NCI-H2029 (cell line): ENCODE measurements at regions not wholly inside any gene's neighbourhood (a gene's known extent, or its start where the extent isn't known, plus 50 kb on each side); places are given as distances from the start of the nearest gene placed in this dataset.

Experiments
- DNase-seq: peaks from one replicate; lab custom pipeline; 2025; lab: John Stamatoyannopoulos, UW

GRCh38 chr1:177847843-177848242, 122.0 kb downstream of the SEC16B start:
- DNase-seq, result no peak

DNA sequence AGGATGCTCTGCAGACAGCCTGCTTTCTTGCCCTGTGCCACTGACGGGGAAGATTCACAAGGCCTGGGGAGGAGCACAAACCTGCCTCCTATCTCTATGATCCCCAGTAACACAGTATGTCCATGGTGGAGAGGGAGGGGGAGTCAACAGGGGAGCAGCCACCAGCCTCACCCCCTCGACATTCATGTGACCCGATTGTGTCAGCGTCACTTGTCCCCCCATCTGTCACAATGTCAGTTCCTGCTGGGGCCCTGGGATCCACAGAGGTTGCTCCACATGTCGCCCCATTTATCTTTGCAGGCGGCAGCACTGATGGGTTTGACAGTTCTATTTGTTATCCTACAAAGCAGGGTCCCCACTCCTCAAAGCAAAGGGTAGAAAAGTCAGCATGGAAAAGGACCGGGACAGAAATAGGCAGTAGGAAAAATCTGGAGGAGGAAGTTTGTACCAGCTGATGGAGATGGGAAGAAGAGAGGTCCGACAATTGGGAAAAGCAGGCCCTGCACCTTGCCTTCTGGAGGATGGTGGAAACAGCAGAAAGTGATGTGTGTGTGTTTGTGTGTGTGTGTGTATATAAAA, 130.9 kb downstream of the SEC16B start:
- DNase-seq, result no peak

GRCh38 chr1:177833631-177834030, 136.2 kb downstream of the SEC16B start:
- DNase-seq, result no peak

- DNase-seq, result no peak
Observed at GRCh38 chr1:177830531-177831135, 139.2 kb downstream of the SEC16B start.

- DNase-seq, result no peak
Observed at GRCh38 chr1:177825276-177825901, 144.5 kb downstream of the SEC16B start.

DNA sequence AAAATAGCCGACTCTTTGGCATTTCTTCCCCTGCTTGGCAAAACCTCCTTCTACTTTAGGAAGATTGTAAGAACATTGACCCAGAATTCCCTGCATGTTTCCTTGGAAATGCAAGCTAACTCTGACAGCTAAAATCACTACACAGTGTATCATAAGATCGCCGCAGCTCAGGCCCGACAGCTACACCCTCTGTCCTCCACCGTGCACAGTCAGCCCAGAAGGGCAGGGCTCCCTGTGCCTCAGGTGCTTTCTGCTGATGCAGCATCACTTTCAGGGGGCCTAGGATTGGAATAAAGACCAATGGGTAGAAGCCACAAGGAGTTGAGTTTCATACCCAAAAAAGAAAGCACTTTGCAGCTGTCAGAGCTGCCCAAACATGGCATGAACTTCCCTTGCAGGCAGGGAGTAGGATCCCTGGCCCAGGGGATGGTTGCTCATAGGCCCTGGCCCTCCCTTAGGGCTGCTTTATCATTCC, 145.3 kb downstream of the SEC16B start:
- no peak for DNase-seq

GRCh38 chr1:177820213-177820612, 149.6 kb downstream of the SEC16B start:
- DNase-seq, result no peak

- DNase-seq, result no peak
Observed at GRCh38 chr1:177817937-177818875, 151.7 kb downstream of the SEC16B start.

GRCh38 chr1:177812650-177813049, 157.2 kb downstream of the SEC16B start:
- DNase-seq, result no peak

GRCh38 chr1:177812144-177812543, 157.7 kb downstream of the SEC16B start:
- no peak for DNase-seq

GRCh38 chr1:177811429-177811828, 158.4 kb downstream of the SEC16B start:
- DNase-seq, result no peak

- no peak for DNase-seq
Observed at GRCh38 chr1:177809819-177810218, 160.0 kb downstream of the SEC16B start.

- no peak for DNase-seq
Observed at GRCh38 chr1:177802304-177802703, 167.6 kb downstream of the SEC16B start.

DNA sequence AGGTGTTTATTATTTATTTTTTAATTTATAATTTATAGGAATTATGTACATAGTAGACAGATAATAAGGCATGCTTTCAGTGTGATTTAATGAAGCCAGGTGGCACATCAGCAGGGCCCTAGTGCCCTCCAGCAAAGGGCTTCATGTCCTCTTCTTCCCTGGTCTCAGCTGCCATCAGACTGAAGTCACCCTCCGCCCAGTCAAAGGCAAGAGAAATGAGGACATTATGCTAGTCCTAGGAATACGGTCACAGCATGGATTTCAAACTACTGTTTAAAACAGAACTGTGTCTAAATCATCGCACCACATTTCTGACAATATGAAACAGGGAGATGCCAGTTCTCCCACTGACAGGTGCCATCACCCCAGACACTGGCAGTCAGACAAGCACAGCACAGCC, 168.1 kb downstream of the SEC16B start:
- DNase-seq, result no peak

DNA sequence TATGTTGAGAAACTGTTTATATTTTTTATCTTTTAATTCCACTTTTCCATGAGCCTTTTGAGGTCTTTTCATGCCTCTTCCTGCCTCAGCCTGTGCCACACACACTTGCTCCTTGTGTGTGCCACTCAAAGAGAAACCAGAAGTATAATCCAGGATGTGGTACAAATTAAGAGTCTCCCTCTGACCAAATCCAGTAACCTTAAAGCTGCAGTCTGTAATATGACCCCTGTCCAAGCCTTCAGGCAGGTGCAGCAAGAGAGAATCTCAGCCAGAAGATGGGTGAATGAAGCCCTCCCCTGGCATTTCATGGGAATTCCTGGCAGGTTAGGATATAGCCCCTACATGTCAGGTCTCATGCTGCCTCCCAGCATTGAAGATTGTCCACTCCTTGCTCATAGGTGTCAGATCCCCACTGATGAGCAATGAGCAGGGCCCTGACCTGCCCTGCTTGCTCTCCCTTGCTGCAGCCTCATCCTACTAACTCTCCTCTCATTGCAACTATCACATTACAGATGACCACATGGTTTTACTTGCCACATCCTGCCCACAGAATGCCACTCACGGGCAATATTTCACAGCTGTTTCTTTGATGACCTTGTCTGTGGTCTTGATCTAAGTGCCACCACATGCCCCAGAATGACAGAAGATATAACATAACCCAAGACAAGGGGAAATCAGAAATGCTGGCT, 169.3 kb downstream of the SEC16B start:
- DNase-seq, result peak; percentile 6

GRCh38 chr1:177799746-177800145, 170.1 kb downstream of the SEC16B start:
- no peak for DNase-seq

- DNase-seq, result no peak
Observed at GRCh38 chr1:177798614-177799013, 171.2 kb downstream of the SEC16B start.

DNA sequence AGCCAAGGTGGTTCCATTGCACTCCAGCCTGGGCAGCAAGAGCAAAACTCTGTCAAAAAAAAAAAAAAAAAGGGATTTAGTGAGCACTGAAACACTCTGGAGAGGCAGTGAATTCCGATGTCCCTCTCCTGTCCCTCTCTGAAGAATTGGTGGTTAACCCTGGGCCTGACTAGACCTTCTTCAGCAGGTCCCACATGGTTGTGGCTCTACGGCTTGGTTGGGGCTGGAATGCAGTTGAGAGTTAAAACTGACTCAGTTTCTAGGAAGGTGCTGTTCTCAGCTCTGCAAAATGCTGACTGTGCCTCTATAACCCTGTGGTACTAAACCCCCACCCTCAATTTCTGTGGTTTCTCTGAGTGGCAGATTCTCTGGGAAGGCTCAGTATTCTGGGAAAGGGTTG, 173.3 kb downstream of the SEC16B start:
- DNase-seq, result no peak

DNA sequence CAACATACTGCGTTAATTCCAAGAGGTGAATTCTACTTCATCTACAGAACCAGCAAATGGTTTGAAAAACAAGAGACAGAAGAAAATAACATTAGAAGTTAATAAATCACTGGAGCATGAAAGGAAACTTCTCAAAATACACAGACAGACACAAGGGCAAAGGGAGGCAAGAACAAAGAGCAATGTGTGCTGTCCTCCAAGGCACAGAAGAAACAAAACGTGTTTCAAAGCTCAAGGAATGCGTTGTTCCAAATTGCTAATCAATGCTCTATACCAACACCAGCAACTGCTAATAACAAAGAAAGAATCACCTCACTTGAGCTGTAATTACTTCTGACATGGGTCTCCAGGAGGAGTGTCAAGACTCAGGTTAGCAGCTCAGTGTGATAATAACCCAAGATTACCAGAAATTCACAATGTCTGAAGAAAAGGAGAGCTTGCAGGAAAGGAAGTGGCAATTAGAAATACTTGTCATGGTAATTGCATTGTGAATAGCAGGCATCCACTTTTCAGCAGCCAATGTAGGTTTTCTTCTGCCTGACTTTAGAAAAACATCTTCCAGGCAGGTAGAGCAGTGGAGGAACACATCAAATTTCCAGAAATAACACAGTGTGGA, 175.4 kb downstream of the SEC16B start:
- no peak for DNase-seq

DNA sequence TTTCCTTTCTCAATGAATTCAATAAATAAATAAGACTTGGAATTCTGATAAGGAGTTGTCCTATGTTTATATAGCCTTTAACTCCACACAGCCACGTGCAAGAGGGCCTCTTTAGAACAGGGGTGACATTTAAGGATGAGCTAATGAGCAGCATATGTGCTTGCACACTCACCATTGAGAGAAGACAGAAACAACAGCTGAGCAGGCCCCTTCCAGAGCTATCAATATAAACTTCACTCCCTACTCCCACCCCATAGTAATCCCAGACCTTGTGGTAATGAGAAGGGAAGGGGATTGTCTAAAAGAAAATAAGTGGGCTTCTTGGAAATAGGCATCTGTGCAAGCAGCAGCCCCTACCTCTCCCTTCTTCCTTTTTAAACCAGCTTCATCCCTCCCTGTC, 176.0 kb downstream of the SEC16B start:
- no peak for DNase-seq

- DNase-seq, result no peak
Observed at GRCh38 chr1:177790566-177790965, 179.3 kb downstream of the SEC16B start.
